ENCODE measurements at regions not wholly inside any gene's neighbourhood (a gene's known extent, or its start where the extent isn't known, plus 50 kb on each side); places are given as distances from the start of the nearest gene placed in this dataset.

GRCh38 chr2:155867564-155867963, 465.0 kb downstream of the NR4A2 start:
- no peak for TF ChIP-seq CTCF (IDR thresholded peaks at IDR 0.05; ENCODE audit: low read depth, low read length, missing control alignments)
- in situ Hi-C loops (cut with HindIII; ENCODE audit: low sequenced_read_pairs): no loop called here
- no peak overlapping the region for H3K4me3 ChIP-seq (ENCODE audit: low read depth, low read length)
- DNase-seq (ENCODE audit: low read depth): no peak

GRCh38 chr2:155866477-155866876, 466.0 kb downstream of the NR4A2 start:
- no peak overlapping the region for H3K4me3 ChIP-seq (ENCODE audit: low read depth, low read length)
- no peak for DNase-seq (ENCODE audit: low read depth)
- no peak for TF ChIP-seq CTCF (IDR thresholded peaks at IDR 0.05; ENCODE audit: low read depth, low read length, missing control alignments)
- in situ Hi-C loops (cut with HindIII; ENCODE audit: low sequenced_read_pairs): no loop called here

GRCh38 chr2:155852156-155852555, 480.4 kb downstream of the NR4A2 start:
- in situ Hi-C loops (cut with HindIII; ENCODE audit: low sequenced_read_pairs): no loop called here
- DNase-seq (ENCODE audit: low read depth): no peak

GRCh38 chr2:155846259-155846658, 486.3 kb downstream of the NR4A2 start:
- H3K4me3 ChIP-seq (ENCODE audit: low read depth, low read length): no peak overlapping the region
- TF ChIP-seq CTCF (IDR thresholded peaks at IDR 0.05; ENCODE audit: low read depth, low read length, missing control alignments): no peak
- DNase-seq (ENCODE audit: low read depth): no peak
- in situ Hi-C loops (cut with HindIII; ENCODE audit: low sequenced_read_pairs): no loop called here

More at GRCh38 chr2:155852156-155852555, 480.4 kb downstream of the NR4A2 start:
- no peak for TF ChIP-seq CTCF (IDR thresholded peaks at IDR 0.05; ENCODE audit: low read depth, low read length, missing control alignments)
- no peak overlapping the region for H3K4me3 ChIP-seq (ENCODE audit: low read depth, low read length)

- DNase-seq (ENCODE audit: low read depth): no peak
- no peak overlapping the region for H3K4me3 ChIP-seq (ENCODE audit: low read depth, low read length)
- in situ Hi-C loops (cut with HindIII; ENCODE audit: low sequenced_read_pairs): no loop called here
- TF ChIP-seq CTCF (IDR thresholded peaks at IDR 0.05; ENCODE audit: low read depth, low read length, missing control alignments): no peak
These were observed 488.1 kb downstream of the NR4A2 start for GRCh38 chr2:155844461-155844860.

- DNase-seq (ENCODE audit: low read depth): peak; percentile 13
- no peak overlapping the region for H3K4me3 ChIP-seq (ENCODE audit: low read depth, low read length)
- in situ Hi-C loops (cut with HindIII; ENCODE audit: low sequenced_read_pairs): no loop called here
- no peak for TF ChIP-seq CTCF (IDR thresholded peaks at IDR 0.05; ENCODE audit: low read depth, low read length, missing control alignments)
These were observed 490.4 kb downstream of the NR4A2 start for GRCh38 chr2:155842103-155842502.

GRCh38 chr2:155841442-155841841, 491.1 kb downstream of the NR4A2 start:
- no peak overlapping the region for H3K4me3 ChIP-seq (ENCODE audit: low read depth, low read length)
- DNase-seq (ENCODE audit: low read depth): no peak
- in situ Hi-C loops (cut with HindIII; ENCODE audit: low sequenced_read_pairs): no loop called here
- no peak for TF ChIP-seq CTCF (IDR thresholded peaks at IDR 0.05; ENCODE audit: low read depth, low read length, missing control alignments)

Measured in astrocyte of the cerebellum (primary cell).